ENCODE measurements at regions not wholly inside any gene's neighbourhood (a gene's known extent, or its start where the extent isn't known, plus 50 kb on each side); places are given as distances from the start of the nearest gene placed in this dataset.
"Not testable (repeated sequence)": the region's sequence is repeated elsewhere in the genome, so short reads cannot be mapped to it uniquely, and the experiment has no call there.

GRCh38 chr1:115452600-115453329 is 114.7 kb upstream of the NGF start:
- DNase-seq, result no peak

- DNase-seq, result no peak
Measured at GRCh38 chr1:115450501-115451040, 112.5 kb upstream of the NGF start.

GRCh38 chr1:115448282-115449044 is 110.4 kb upstream of the NGF start:
- DNase-seq, result no peak

- no peak for DNase-seq
Measured at GRCh38 chr1:115447672-115448071, 109.6 kb upstream of the NGF start.

GRCh38 chr1:115445090-115445489 is 107.0 kb upstream of the NGF start:
- no peak for DNase-seq

GRCh38 chr1:115440733-115441132 is 102.7 kb upstream of the NGF start:
- no peak for DNase-seq

- not testable (repeated sequence) for DNase-seq
Measured at GRCh38 chr1:115439520-115439919, 101.5 kb upstream of the NGF start.

- DNase-seq, result no peak
Measured at GRCh38 chr1:115437196-115437595, 99.1 kb upstream of the NGF start.

- DNase-seq, result no peak
Measured at GRCh38 chr1:115436596-115436995, 98.5 kb upstream of the NGF start.

GRCh38 chr1:115433483-115433882 is 95.4 kb upstream of the NGF start:
- DNase-seq, result no peak

GRCh38 chr1:115432061-115432460 is 94.0 kb upstream of the NGF start:
- no peak for DNase-seq

- DNase-seq, result no peak
Measured at GRCh38 chr1:115430441-115431158, 92.6 kb upstream of the NGF start.

GRCh38 chr1:115429884-115430283 is 91.8 kb upstream of the NGF start:
- no peak for DNase-seq

GRCh38 chr1:115429241-115429640 is 91.2 kb upstream of the NGF start:
- no peak for DNase-seq

- DNase-seq, result no peak
Measured at GRCh38 chr1:115428676-115429075, 90.6 kb upstream of the NGF start.

GRCh38 chr1:115428256-115428655 is 90.2 kb upstream of the NGF start:
- no peak for DNase-seq

GRCh38 chr1:115426956-115427355 is 88.9 kb upstream of the NGF start:
- DNase-seq, result no peak

- no peak for DNase-seq
Measured at GRCh38 chr1:115426231-115426771, 88.3 kb upstream of the NGF start.

- DNase-seq, result no peak
Measured at GRCh38 chr1:115425442-115425841, 87.4 kb upstream of the NGF start.

- no peak for DNase-seq
Measured at GRCh38 chr1:115423776-115424175, 85.7 kb upstream of the NGF start.

- DNase-seq, result no peak
Measured at GRCh38 chr1:115419571-115419970, 81.5 kb upstream of the NGF start.

GRCh38 chr1:115413621-115414020 is 75.6 kb upstream of the NGF start:
- DNase-seq, result no peak

GRCh38 chr1:115413208-115413607 is 75.2 kb upstream of the NGF start:
- no peak for DNase-seq
